Ishikawa (cell line): ENCODE measurements at regions not wholly inside any gene's neighbourhood (a gene's known extent, or its start where the extent isn't known, plus 50 kb on each side); places are given as distances from the start of the nearest gene placed in this dataset.

Experiments
- CEBPB ChIP-seq: IDR thresholded peaks from 2 replicates; pipeline ENCODE4 v1.6.1; 2012
- CREB1 ChIP-seq: IDR thresholded peaks from 2 replicates; pipeline ENCODE4 v1.6.1; 2012; ENCODE audit warnings: low read depth
- EP300 ChIP-seq: IDR thresholded peaks from 2 replicates; pipeline ENCODE4 v1.6.1; 2012; ENCODE audit warnings: borderline replicate concordance
- FOXM1 ChIP-seq: IDR thresholded peaks from 2 replicates; pipeline ENCODE4 v1.6.1; 2012; ENCODE audit warnings: low read depth, borderline replicate concordance
- MAX ChIP-seq: IDR thresholded peaks from 2 replicates; pipeline ENCODE4 v1.6.1; 2012
- RAD21 ChIP-seq: IDR thresholded peaks from 2 replicates; pipeline ENCODE4 v1.6.1; 2012; ENCODE audit warnings: low read depth
- REST ChIP-seq: IDR thresholded peaks from 2 replicates; pipeline ENCODE4 v1.6.1; 2012; ENCODE audit warnings: low read depth, mild to moderate bottlenecking
- TAF1 ChIP-seq: IDR thresholded peaks from 2 replicates; pipeline ENCODE4 v1.6.1; 2012; ENCODE audit warnings: low read depth, mild to moderate bottlenecking
- TCF12 ChIP-seq: IDR thresholded peaks from 2 replicates; pipeline ENCODE4 v1.6.1; 2012; ENCODE audit warnings: low read depth
- USF1 ChIP-seq: IDR thresholded peaks from 2 replicates; pipeline ENCODE4 v1.6.1; 2012
- YY1 ChIP-seq: IDR thresholded peaks from 2 replicates; pipeline ENCODE4 v1.6.1; 2012; ENCODE audit warnings: low read depth
- ZBTB7A ChIP-seq: IDR thresholded peaks from 2 replicates; pipeline ENCODE4 v1.6.1; 2012; ENCODE audit warnings: low read depth

GRCh38 chr21:16517383-16517782 is 787.6 kb downstream of the USP25 start:
- TF ChIP-seq RAD21 (no peak), USF1 (no peak), MAX (no peak), TCF12 (no peak), CREB1 (no peak), EP300 (no peak), YY1 (no peak), CEBPB (no peak), ZBTB7A (no peak), REST (no peak), TAF1 (no peak), FOXM1 (no peak)
